NCI-H748 (cell line): ENCODE measurements at regions not wholly inside any gene's neighbourhood (a gene's known extent, or its start where the extent isn't known, plus 50 kb on each side); places are given as distances from the start of the nearest gene placed in this dataset.
"Not testable (repeated sequence)": the region's sequence is repeated elsewhere in the genome, so short reads cannot be mapped to it uniquely, and the experiment has no call there.

Source experiments
- DNase-seq: peaks from one replicate; lab custom pipeline; 2025; ENCODE audit not compliant: unreplicated experiment; lab: John Stamatoyannopoulos, UW

GRCh38 chr17:16870253-16871245 is 101.4 kb downstream of the TNFRSF13B start:
- DNase-seq, result no peak

- DNase-seq, result not testable (repeated sequence)
Observed at GRCh38 chr17:16869531-16870252, 102.2 kb downstream of the TNFRSF13B start.

GRCh38 chr17:16868616-16869015 is 103.3 kb downstream of the TNFRSF13B start:
- not testable (repeated sequence) for DNase-seq

GRCh38 chr17:16867545-16867944 is 104.4 kb downstream of the TNFRSF13B start:
- peak; percentile 41 for DNase-seq

- not testable (repeated sequence) for DNase-seq
Observed at GRCh38 chr17:16866841-16867240, 105.1 kb downstream of the TNFRSF13B start.

- DNase-seq, result no peak
Observed at GRCh38 chr17:16866436-16866835, 105.5 kb downstream of the TNFRSF13B start.

- not testable (repeated sequence) for DNase-seq
Observed at GRCh38 chr17:16865704-16866103, 106.2 kb downstream of the TNFRSF13B start.

- DNase-seq, result not testable (repeated sequence)
Observed at GRCh38 chr17:16865077-16865613, 106.8 kb downstream of the TNFRSF13B start.

GRCh38 chr17:16864462-16865076 is 107.3 kb downstream of the TNFRSF13B start:
- DNase-seq, result not testable (repeated sequence)

- DNase-seq, result not testable (repeated sequence)
Observed at GRCh38 chr17:16861152-16861551, 110.8 kb downstream of the TNFRSF13B start.

- DNase-seq, result not testable (repeated sequence)
Observed at GRCh38 chr17:16860467-16860866, 111.5 kb downstream of the TNFRSF13B start.

- not testable (repeated sequence) for DNase-seq
Observed at GRCh38 chr17:16859515-16859914, 112.4 kb downstream of the TNFRSF13B start.

- not testable (repeated sequence) for DNase-seq
Observed at GRCh38 chr17:16857746-16858145, 114.2 kb downstream of the TNFRSF13B start.

- DNase-seq, result not testable (repeated sequence)
Observed at GRCh38 chr17:16856846-16857245, 115.1 kb downstream of the TNFRSF13B start.

GRCh38 chr17:16856171-16856570 is 115.7 kb downstream of the TNFRSF13B start:
- not testable (repeated sequence) for DNase-seq

- DNase-seq, result not testable (repeated sequence)
Observed at GRCh38 chr17:16854636-16855035, 117.3 kb downstream of the TNFRSF13B start.

GRCh38 chr17:16853661-16854320 is 118.1 kb downstream of the TNFRSF13B start:
- no peak for DNase-seq

- not testable (repeated sequence) for DNase-seq
Observed at GRCh38 chr17:16849861-16850260, 122.1 kb downstream of the TNFRSF13B start.

- not testable (repeated sequence) for DNase-seq
Observed at GRCh38 chr17:16848997-16849396, 122.9 kb downstream of the TNFRSF13B start.

- not testable (repeated sequence) for DNase-seq
Observed at GRCh38 chr17:16845098-16845497, 126.8 kb downstream of the TNFRSF13B start.
